BE2C (cell line): ENCODE measurements at regions not wholly inside any gene's neighbourhood (a gene's known extent, or its start where the extent isn't known, plus 50 kb on each side); places are given as distances from the start of the nearest gene placed in this dataset.

Source experiments
- DNase-seq: peaks from one replicate; pipeline ENCODE4 v3.0.0-alpha.2; 2020
- H3K27me3 ChIP-seq: fragments of 250-450 bp; sonication (Bioruptor Pico); 2 replicates; pipeline ENCODE4 v1.5.1; 2020; ENCODE audit warnings: mild to moderate bottlenecking
- H3K36me3 ChIP-seq: fragments of 250-450 bp; sonication (Bioruptor Pico); 2 replicates; pipeline ENCODE4 v1.5.1; 2020; ENCODE audit warnings: mild to moderate bottlenecking
- H3K4me1 ChIP-seq: fragments of 250-450 bp; sonication (Bioruptor Pico); 2 replicates; pipeline ENCODE4 v1.5.1; 2020
- H3K4me3 ChIP-seq: 2 replicates; pipeline ENCODE4 v1.5.1; 2011; ENCODE audit warnings: low read depth, low read length
- H3K9me3 ChIP-seq: fragments of 250-450 bp; sonication (Bioruptor Pico); 2 replicates; pipeline ENCODE4 v1.5.1; 2020
- CTCF ChIP-seq: IDR thresholded peaks from 2 replicates; pipeline ENCODE4 v1.5.1; 2012; ENCODE audit warnings: mild to moderate bottlenecking, low read depth, low read length

- no peak for DNase-seq
- H3K4me3 ChIP-seq: no peak overlapping the region
- TF ChIP-seq CTCF: no peak
Observed at GRCh38 chr2:5594249-5594695, 97.9 kb upstream of the SOX11 start.

DNA sequence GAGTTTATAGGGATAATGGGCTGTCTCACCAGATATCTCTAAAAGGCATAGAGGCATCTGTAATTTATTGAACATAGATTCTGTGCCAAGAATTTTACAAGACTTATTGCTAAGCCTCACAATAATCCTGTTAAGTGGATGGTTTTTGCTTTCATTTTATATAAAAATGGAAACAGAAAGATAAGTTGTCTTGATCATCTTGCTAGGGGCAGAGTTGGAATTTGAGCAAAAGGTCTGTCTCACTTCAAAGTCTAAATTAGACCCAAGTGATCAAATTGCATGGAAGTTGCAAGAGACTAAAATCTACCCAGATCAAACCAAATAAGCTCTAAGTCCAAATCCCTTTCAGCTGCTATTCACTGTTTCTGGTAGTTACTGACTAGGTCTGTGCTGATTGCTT lies 95.3 kb upstream of the SOX11 start:
- H3K9me3 ChIP-seq: no peaks in the 10 kb centered on the region; the same call in 1 of the 2 replicates
- H3K4me3 ChIP-seq: no peak overlapping the region
- DNase-seq: no peak
- H3K27me3 ChIP-seq: no peaks in the 10 kb centered on the region
- TF ChIP-seq CTCF: no peak
- no peaks in the 10 kb centered on the region for H3K36me3 ChIP-seq
- H3K4me1 ChIP-seq: no peaks in the 10 kb centered on the region

More at GRCh38 chr2:5594249-5594695, 97.9 kb upstream of the SOX11 start:
- H3K27me3 ChIP-seq: no peaks in the 10 kb centered on the region
- no peaks in the 10 kb centered on the region; the same call in none of the 2 replicates for H3K9me3 ChIP-seq
- no peaks in the 10 kb centered on the region for H3K36me3 ChIP-seq
- H3K4me1 ChIP-seq: no peaks in the 10 kb centered on the region

DNA sequence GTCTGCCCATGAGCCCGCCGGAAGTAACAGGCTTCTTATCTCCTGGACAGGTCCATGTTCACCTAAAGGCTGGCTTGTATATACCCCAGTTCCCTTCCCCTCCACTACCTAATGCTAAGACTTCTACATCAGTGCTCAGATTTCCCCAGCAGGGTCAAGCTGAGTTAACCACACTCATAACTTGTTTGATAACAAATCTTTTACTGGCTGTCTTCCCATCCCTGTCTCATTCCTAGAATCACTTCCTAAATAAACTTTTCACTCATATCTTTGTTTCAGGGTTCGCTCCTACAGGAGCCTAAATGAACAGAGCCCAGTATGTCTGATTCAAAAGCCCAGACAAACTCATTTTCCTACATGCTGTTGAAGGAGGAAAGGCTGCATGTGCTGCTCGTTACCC lies 94.0 kb upstream of the SOX11 start:
- Histone ChIP-seq H3K4me1 (no peaks in the 10 kb centered on the region), H3K36me3 (no peaks in the 10 kb centered on the region), H3K27me3 (no peaks in the 10 kb centered on the region), H3K9me3 (no peaks in the 10 kb centered on the region; the same call in 1 of the 2 replicates), H3K4me3 (no peak overlapping the region)
- TF ChIP-seq CTCF: no peak
- DNase-seq: no peak

DNA sequence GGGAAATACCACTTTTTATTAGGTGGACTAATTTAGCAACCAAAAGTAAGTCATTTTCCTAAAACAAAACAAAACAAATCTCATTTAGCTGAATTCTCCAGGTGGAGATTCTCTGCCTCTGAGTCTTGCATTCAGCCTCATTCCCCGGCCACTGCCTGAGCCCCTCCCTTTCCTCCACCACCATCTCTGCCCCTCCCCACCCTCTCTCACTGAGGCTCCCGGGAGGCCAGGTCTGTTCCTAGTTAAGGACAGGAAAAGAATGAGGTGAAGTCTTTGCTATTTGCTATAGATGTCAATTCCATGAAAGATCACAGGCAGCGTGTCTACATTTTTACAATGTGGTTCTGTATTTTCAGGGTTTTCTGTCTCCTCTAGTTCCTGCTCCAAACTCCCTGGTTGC lies 83.0 kb upstream of the SOX11 start:
- Histone ChIP-seq H3K4me1 (no peaks in the 10 kb centered on the region), H3K27me3 (no peaks in the 10 kb centered on the region), H3K4me3 (no peak overlapping the region), H3K9me3 (no peaks in the 10 kb centered on the region), H3K36me3 (no peaks in the 10 kb centered on the region)
- DNase-seq: no peak
- TF ChIP-seq CTCF: no peak

- no peaks in the 10 kb centered on the region for H3K36me3 ChIP-seq
- no peaks in the 10 kb centered on the region for H3K4me1 ChIP-seq
- H3K4me3 ChIP-seq: no peak overlapping the region
- H3K27me3 ChIP-seq: no peaks in the 10 kb centered on the region
- TF ChIP-seq CTCF: no peak
- DNase-seq: no peak
- no peaks in the 10 kb centered on the region for H3K9me3 ChIP-seq
Observed at GRCh38 chr2:5612666-5613065, 79.5 kb upstream of the SOX11 start.

GRCh38 chr2:5616019-5616418 lies 76.2 kb upstream of the SOX11 start:
- no peak for TF ChIP-seq CTCF
- Histone ChIP-seq H3K4me3 (no peak overlapping the region), H3K27me3 (no peaks in the 10 kb centered on the region), H3K4me1 (no peaks in the 10 kb centered on the region), H3K9me3 (no peaks in the 10 kb centered on the region), H3K36me3 (no peaks in the 10 kb centered on the region)
- DNase-seq: no peak
